Fibroblast of lung (primary cell): ENCODE measurements at regions not wholly inside any gene's neighbourhood (a gene's known extent, or its start where the extent isn't known, plus 50 kb on each side); places are given as distances from the start of the nearest gene placed in this dataset.

ENCODE experiments used
- DNase-seq, 2 donors: peaks; one replicate each; pipeline versions ENCODE4 v3.0.0 to v3.0.0-alpha.2; 2010; ENCODE audit warnings: low read depth in 2 of 2
- H2AFZ ChIP-seq: 2 replicates; pipeline ENCODE4 v1.5.1; 2012; ENCODE audit warnings: low read length, control low read depth, inconsistent platforms
- H3K27ac ChIP-seq: 2 replicates; pipeline ENCODE4 v1.5.1; 2011; ENCODE audit warnings: low read length, control low read depth; ENCODE audit not compliant: insufficient read depth
- H3K27me3 ChIP-seq: 2 replicates; pipeline ENCODE4 v1.5.1; 2011; ENCODE audit warnings: mild to moderate bottlenecking, low read length; ENCODE audit not compliant: control insufficient read depth, insufficient read depth
- H3K36me3 ChIP-seq: 2 replicates; pipeline ENCODE4 v1.5.1; 2011; ENCODE audit warnings: low read length; ENCODE audit not compliant: control insufficient read depth, insufficient read depth
- H3K4me1 ChIP-seq: 2 replicates; pipeline ENCODE4 v1.5.1; 2011; ENCODE audit warnings: low read length; ENCODE audit not compliant: control insufficient read depth, insufficient read depth; ENCODE audit errors: extremely low read depth
- H3K4me2 ChIP-seq: 2 replicates; pipeline ENCODE4 v1.5.1; 2011; ENCODE audit warnings: low read length, control low read depth; ENCODE audit not compliant: insufficient read depth; ENCODE audit errors: extremely low read depth
- H3K4me3 ChIP-seq, 4 experiments: fragments of 200-600 bp in 1 of 4; sonication (generic) in 1 of 4; replicated peaks in 1 of 4; 2 replicates each; pipeline ENCODE4 v1.5.1; 2011 to 2016; ENCODE audit warnings: low read length in 4 of 4, low read depth in 3 of 4, mild to moderate bottlenecking in 3 of 4, control low read depth in 2 of 4, inconsistent platforms in 1 of 4, mixed read lengths in 1 of 4; ENCODE audit not compliant: insufficient read depth in 1 of 4; ENCODE audit errors: control extremely low read depth in 1 of 4
- H3K79me2 ChIP-seq: 2 replicates; pipeline ENCODE4 v1.5.1; 2012; ENCODE audit warnings: mild to moderate bottlenecking, low read length, inconsistent platforms; ENCODE audit not compliant: control insufficient read depth, insufficient read depth
- H3K9ac ChIP-seq: 2 replicates; pipeline ENCODE4 v1.5.1; 2011; ENCODE audit warnings: mild to moderate bottlenecking, low read length, control low read depth; ENCODE audit not compliant: insufficient read depth
- H3K9me3 ChIP-seq: 2 replicates; pipeline ENCODE4 v1.5.1; 2012; ENCODE audit warnings: low read depth, low read length; ENCODE audit not compliant: control insufficient read depth, insufficient read depth
- H4K20me1 ChIP-seq: 2 replicates; pipeline ENCODE4 v1.5.1; 2011; ENCODE audit warnings: low read length; ENCODE audit not compliant: control insufficient read depth, insufficient read depth; ENCODE audit errors: extremely low read depth
- CTCF ChIP-seq, 2 donors: IDR thresholded peaks in 1 of 2; conservative IDR thresholded peaks in 1 of 2; 1 replicate in 1 of 2; 2 replicates in 1 of 2; pipeline ENCODE4 v1.5.1; 2011 to 2012; ENCODE audit warnings: low read length in 2 of 2, control low read depth in 1 of 2, inconsistent platforms in 1 of 2, low read depth in 1 of 2, mild to moderate bottlenecking in 1 of 2
- EZH2 ChIP-seq: IDR thresholded peaks from 2 replicates; pipeline ENCODE4 v1.5.1; 2012; ENCODE audit warnings: low read length, control low read depth, mild to moderate bottlenecking; ENCODE audit errors: missing control alignments

GRCh38 chr12:77768558-77768957, 62.1 kb upstream of the NAV3 start:
- no peaks in the 10 kb centered on the region for H3K36me3 ChIP-seq
- no peak for DNase-seq

GRCh38 chr12:77767756-77768343, 62.8 kb upstream of the NAV3 start:
- Histone ChIP-seq H2AFZ (no peak overlapping the region), H3K4me1 (no peaks in the 10 kb centered on the region), H3K79me2 (no peaks in the 10 kb centered on the region), H3K9me3 (no peaks in the 10 kb centered on the region), H4K20me1 (no peaks in the 10 kb centered on the region), H3K36me3 (no peaks in the 10 kb centered on the region), H3K27me3 (no peaks in the 10 kb centered on the region), H3K4me2 (no peak overlapping the region), H3K27ac (no peak overlapping the region), H3K4me3 (no peak overlapping the region), H3K9ac (no peak overlapping the region)
- TF ChIP-seq EZH2 (no peak), CTCF (conservative IDR thresholded peaks at IDR 0.05 in 1 of 2, IDR thresholded peaks at IDR 0.05 in 1 of 2; ENCODE audit: low read depth in 1 of 2, low read length in 2 of 2) (no peak)
- DNase-seq = no peak

More at GRCh38 chr12:77768558-77768957, 62.1 kb upstream of the NAV3 start:
- Histone ChIP-seq H3K4me2 (no peak overlapping the region), H3K4me1 (no peaks in the 10 kb centered on the region), H3K27ac (no peak overlapping the region), H2AFZ (no peak overlapping the region), H3K27me3 (no peaks in the 10 kb centered on the region), H3K79me2 (no peaks in the 10 kb centered on the region), H3K9ac (no peak overlapping the region), H3K9me3 (no peaks in the 10 kb centered on the region), H4K20me1 (no peaks in the 10 kb centered on the region), H3K4me3 (no peak overlapping the region)
- TF ChIP-seq CTCF (conservative IDR thresholded peaks at IDR 0.05 in 1 of 2, IDR thresholded peaks at IDR 0.05 in 1 of 2; ENCODE audit: low read depth in 1 of 2, low read length in 2 of 2) (no peak), EZH2 (no peak)

GRCh38 chr12:77767335-77767734, 63.4 kb upstream of the NAV3 start:
- H3K36me3 ChIP-seq = no peaks in the 10 kb centered on the region
- no peak overlapping the region for H3K27ac ChIP-seq
- H3K27me3 ChIP-seq = no peaks in the 10 kb centered on the region
- H2AFZ ChIP-seq = no peak overlapping the region
- no peak overlapping the region for H3K9ac ChIP-seq
- no peak overlapping the region for H3K4me3 ChIP-seq
- no peak for DNase-seq
- TF ChIP-seq EZH2 (no peak), CTCF (conservative IDR thresholded peaks at IDR 0.05 in 1 of 2, IDR thresholded peaks at IDR 0.05 in 1 of 2; ENCODE audit: low read depth in 1 of 2, low read length in 2 of 2) (no peak)
- no peaks in the 10 kb centered on the region for H3K4me1 ChIP-seq
- no peaks in the 10 kb centered on the region for H3K79me2 ChIP-seq
- no peaks in the 10 kb centered on the region for H3K9me3 ChIP-seq
- H4K20me1 ChIP-seq = no peaks in the 10 kb centered on the region
- no peak overlapping the region for H3K4me2 ChIP-seq
